Astrocyte of the spinal cord (primary cell): ENCODE measurements at regions not wholly inside any gene's neighbourhood (a gene's known extent, or its start where the extent isn't known, plus 50 kb on each side); places are given as distances from the start of the nearest gene placed in this dataset.

Source experiments
- DNase-seq: peaks from one replicate; pipeline ENCODE4 v3.0.0; 2011; ENCODE audit warnings: low read depth, low spot score
- H3K4me3 ChIP-seq: 2 replicates; pipeline ENCODE4 v1.5.1; 2011; ENCODE audit warnings: low read depth, mild to moderate bottlenecking, low read length, moderate library complexity
- CTCF ChIP-seq: IDR thresholded peaks from 2 replicates; pipeline ENCODE4 v1.5.1; 2012; ENCODE audit warnings: low read depth, mild to moderate bottlenecking, low read length, inconsistent platforms
- in situ Hi-C: cut with HindIII; loops from 2 replicates; pipeline ENCODE4 v1.10.0; 2017; ENCODE audit warnings: low sequenced_read_pairs

GRCh38 chr3:17927036-17927435 lies 184.6 kb upstream of the TBC1D5 start:
- DNase-seq = no peak
- no peak overlapping the region for H3K4me3 ChIP-seq
- in situ Hi-C loops = no loop called here
- TF ChIP-seq CTCF = no peak

GRCh38 chr3:17915341-17915740 lies 172.9 kb upstream of the TBC1D5 start:
- DNase-seq = no peak
- no peak overlapping the region for H3K4me3 ChIP-seq
- in situ Hi-C loops = no loop called here
- TF ChIP-seq CTCF = no peak

DNA sequence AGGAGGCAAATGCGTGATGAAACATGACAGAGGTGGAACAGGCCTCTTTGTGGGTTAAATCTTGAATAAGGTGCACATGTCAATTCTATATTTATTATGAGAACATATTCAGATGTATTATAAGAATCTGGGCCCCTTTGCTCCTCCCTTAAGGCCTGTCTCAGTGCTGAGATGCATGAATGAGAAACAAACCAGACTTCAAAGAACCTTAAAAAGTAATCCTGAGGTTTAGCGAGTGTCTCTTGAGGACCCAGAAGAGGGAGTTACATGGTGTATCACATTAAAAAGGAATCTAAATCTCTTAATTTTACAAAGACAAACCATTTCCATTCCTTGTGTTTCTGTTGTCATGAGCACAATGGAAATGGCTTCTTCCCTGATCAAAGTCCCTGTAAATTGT lies 170.9 kb upstream of the TBC1D5 start:
- no peak overlapping the region for H3K4me3 ChIP-seq
- in situ Hi-C loops = no loop called here
- no peak for TF ChIP-seq CTCF
- no peak for DNase-seq

- in situ Hi-C loops = no loop called here
- TF ChIP-seq CTCF = no peak
- no peak overlapping the region for H3K4me3 ChIP-seq
- DNase-seq = no peak
These were observed 169.7 kb upstream of the TBC1D5 start for GRCh38 chr3:17911986-17912760.

DNA sequence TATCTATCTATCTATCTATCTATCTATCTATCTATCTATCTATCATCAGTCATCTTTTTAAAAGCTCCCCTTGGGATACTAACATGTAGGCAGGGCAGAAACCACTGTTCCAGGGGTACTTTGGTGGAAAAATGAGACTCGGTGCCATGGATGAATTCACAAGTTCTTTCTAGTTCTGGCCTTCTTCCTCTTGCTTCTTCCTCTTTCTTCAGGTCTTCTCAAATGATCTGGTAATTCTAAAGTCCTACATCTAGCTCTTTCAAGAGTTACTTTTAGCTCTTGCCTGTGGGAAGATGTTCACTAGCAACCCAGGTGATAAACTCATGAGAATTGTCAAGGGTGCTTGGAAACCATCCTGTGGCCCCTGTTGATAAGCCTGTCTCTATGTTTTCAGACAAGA lies 168.5 kb upstream of the TBC1D5 start:
- no peak for DNase-seq
- no peak for TF ChIP-seq CTCF
- H3K4me3 ChIP-seq = no peak overlapping the region
- in situ Hi-C loops = no loop called here

DNA sequence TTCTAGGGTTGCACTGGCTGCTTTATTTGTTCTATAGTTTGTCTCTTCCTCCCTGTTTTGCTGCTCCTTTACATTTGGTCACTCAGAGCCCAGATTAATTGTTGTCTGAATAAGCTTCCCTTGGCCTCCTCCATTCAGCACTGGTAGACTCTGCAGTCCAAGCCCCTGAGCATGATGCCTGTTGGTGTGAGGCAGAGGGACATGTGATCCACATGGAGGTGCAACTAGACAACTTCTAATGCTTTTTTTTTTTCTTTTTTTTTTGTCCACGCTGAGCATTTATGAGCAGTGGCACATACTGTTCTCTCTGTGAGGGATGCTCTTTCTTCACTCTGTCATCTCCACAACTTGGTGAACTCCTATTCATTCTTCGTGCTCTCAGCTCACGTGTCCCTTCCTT lies 167.3 kb upstream of the TBC1D5 start:
- TF ChIP-seq CTCF = no peak
- in situ Hi-C loops = no loop called here
- DNase-seq = no peak
- no peak overlapping the region for H3K4me3 ChIP-seq
